ENCODE measurements at regions not wholly inside any gene's neighbourhood (a gene's known extent, or its start where the extent isn't known, plus 50 kb on each side); places are given as distances from the start of the nearest gene placed in this dataset.
A peak's percentile ranks its signal among the peaks of the same experiment; 100 is the strongest.
"Not testable (repeated sequence)": the region's sequence is repeated elsewhere in the genome, so short reads cannot be mapped to it uniquely, and the experiment has no call there.

- no peaks in the 10 kb centered on the region for H3K4me1 ChIP-seq (ENCODE audit: control insufficient read depth, insufficient read depth, low read length)
- no peaks in the 10 kb centered on the region for H3K27me3 ChIP-seq (ENCODE audit: control insufficient read depth, insufficient read depth, low read length)
- H3K27ac ChIP-seq (ENCODE audit: low read depth, low read length), result no peak overlapping the region
- H3K4me3 ChIP-seq (ENCODE audit: low read depth, low read length), result no peak overlapping the region
- no peaks in the 10 kb centered on the region for H3K9me3 ChIP-seq (ENCODE audit: control insufficient read depth, insufficient read depth, low read depth, low read length)
- H3K36me3 ChIP-seq (ENCODE audit: control insufficient read depth, insufficient read depth, low read length), result no peaks in the 10 kb centered on the region
- H3K9ac ChIP-seq (ENCODE audit: low read length), result no peak overlapping the region
Measured at GRCh38 chr5:97501965-97502305, 318.9 kb upstream of the RIOK2 start.

- Histone ChIP-seq H3K36me3 (ENCODE audit: control insufficient read depth, insufficient read depth, low read length) (no peaks in the 10 kb centered on the region), H3K9me3 (ENCODE audit: control insufficient read depth, insufficient read depth, low read depth, low read length) (no peaks in the 10 kb centered on the region), H3K27me3 (ENCODE audit: control insufficient read depth, insufficient read depth, low read length) (no peaks in the 10 kb centered on the region), H3K4me1 (ENCODE audit: control insufficient read depth, insufficient read depth, low read length) (peaks cover 12% of the 10 kb centered on the region), H3K27ac (ENCODE audit: low read depth, low read length) (no peak overlapping the region), H3K4me3 (ENCODE audit: low read depth, low read length) (no peak overlapping the region), H3K9ac (ENCODE audit: low read length) (no peak overlapping the region)
Measured at GRCh38 chr5:97508864-97509263, 325.8 kb upstream of the RIOK2 start.

- H3K4me1 ChIP-seq (ENCODE audit: control insufficient read depth, insufficient read depth, low read length); H3K9ac ChIP-seq (ENCODE audit: low read length); H3K36me3 ChIP-seq (ENCODE audit: control insufficient read depth, insufficient read depth, low read length); H3K27ac ChIP-seq (ENCODE audit: low read depth, low read length); H3K9me3 ChIP-seq (ENCODE audit: control insufficient read depth, insufficient read depth, low read depth, low read length); H3K4me3 ChIP-seq (ENCODE audit: low read depth, low read length); H3K27me3 ChIP-seq (ENCODE audit: control insufficient read depth, insufficient read depth, low read length): not testable (repeated sequence)
Measured at GRCh38 chr5:97519565-97519964, 336.5 kb upstream of the RIOK2 start.

GRCh38 chr5:97523336-97523735, 340.3 kb upstream of the RIOK2 start:
- not testable (repeated sequence) for H3K9me3 ChIP-seq (ENCODE audit: control insufficient read depth, insufficient read depth, low read depth, low read length); H3K4me3 ChIP-seq (ENCODE audit: low read depth, low read length); H3K27ac ChIP-seq (ENCODE audit: low read depth, low read length); H3K4me1 ChIP-seq (ENCODE audit: control insufficient read depth, insufficient read depth, low read length); H3K9ac ChIP-seq (ENCODE audit: low read length); H3K27me3 ChIP-seq (ENCODE audit: control insufficient read depth, insufficient read depth, low read length); H3K36me3 ChIP-seq (ENCODE audit: control insufficient read depth, insufficient read depth, low read length)

GRCh38 chr5:97525780-97526179, 342.7 kb upstream of the RIOK2 start:
- Histone ChIP-seq H3K27ac (ENCODE audit: low read depth, low read length) (0 out of 2 replicates have a peak overlapping the region, but pooled peaks have one; percentile 51), H3K9me3 (ENCODE audit: control insufficient read depth, insufficient read depth, low read depth, low read length) (no peaks in the 10 kb centered on the region), H3K36me3 (ENCODE audit: control insufficient read depth, insufficient read depth, low read length) (no peaks in the 10 kb centered on the region), H3K4me3 (ENCODE audit: low read depth, low read length) (no peak overlapping the region), H3K4me1 (ENCODE audit: control insufficient read depth, insufficient read depth, low read length) (no peaks in the 10 kb centered on the region), H3K27me3 (ENCODE audit: control insufficient read depth, insufficient read depth, low read length) (no peaks in the 10 kb centered on the region), H3K9ac (ENCODE audit: low read length) (no peak overlapping the region)

GRCh38 chr5:97528941-97529340, 345.9 kb upstream of the RIOK2 start:
- Histone ChIP-seq H3K9ac (ENCODE audit: low read length) (no peak overlapping the region), H3K27ac (ENCODE audit: low read depth, low read length) (no peak overlapping the region), H3K27me3 (ENCODE audit: control insufficient read depth, insufficient read depth, low read length) (no peaks in the 10 kb centered on the region), H3K36me3 (ENCODE audit: control insufficient read depth, insufficient read depth, low read length) (no peaks in the 10 kb centered on the region), H3K9me3 (ENCODE audit: control insufficient read depth, insufficient read depth, low read depth, low read length) (no peaks in the 10 kb centered on the region), H3K4me3 (ENCODE audit: low read depth, low read length) (no peak overlapping the region), H3K4me1 (ENCODE audit: control insufficient read depth, insufficient read depth, low read length) (no peaks in the 10 kb centered on the region)

- Histone ChIP-seq H3K36me3 (ENCODE audit: control insufficient read depth, insufficient read depth, low read length) (no peaks in the 10 kb centered on the region), H3K27me3 (ENCODE audit: control insufficient read depth, insufficient read depth, low read length) (no peaks in the 10 kb centered on the region), H3K4me1 (ENCODE audit: control insufficient read depth, insufficient read depth, low read length) (no peaks in the 10 kb centered on the region), H3K9ac (ENCODE audit: low read length) (no peak overlapping the region), H3K9me3 (ENCODE audit: control insufficient read depth, insufficient read depth, low read depth, low read length) (no peaks in the 10 kb centered on the region), H3K4me3 (ENCODE audit: low read depth, low read length) (no peak overlapping the region), H3K27ac (ENCODE audit: low read depth, low read length) (no peak overlapping the region)
Measured at GRCh38 chr5:97529354-97529985, 346.4 kb upstream of the RIOK2 start.

- Histone ChIP-seq H3K27me3 (ENCODE audit: control insufficient read depth, insufficient read depth, low read length) (no peaks in the 10 kb centered on the region), H3K27ac (ENCODE audit: low read depth, low read length) (no peak overlapping the region), H3K9me3 (ENCODE audit: control insufficient read depth, insufficient read depth, low read depth, low read length) (no peaks in the 10 kb centered on the region), H3K4me1 (ENCODE audit: control insufficient read depth, insufficient read depth, low read length) (no peaks in the 10 kb centered on the region), H3K4me3 (ENCODE audit: low read depth, low read length) (no peak overlapping the region), H3K36me3 (ENCODE audit: control insufficient read depth, insufficient read depth, low read length) (no peaks in the 10 kb centered on the region), H3K9ac (ENCODE audit: low read length) (no peak overlapping the region)
Measured at GRCh38 chr5:97531549-97531948, 348.5 kb upstream of the RIOK2 start.

- Histone ChIP-seq H3K27ac (ENCODE audit: low read depth, low read length) (no peak overlapping the region), H3K27me3 (ENCODE audit: control insufficient read depth, insufficient read depth, low read length) (no peaks in the 10 kb centered on the region), H3K9ac (ENCODE audit: low read length) (no peak overlapping the region), H3K4me1 (ENCODE audit: control insufficient read depth, insufficient read depth, low read length) (no peaks in the 10 kb centered on the region), H3K9me3 (ENCODE audit: control insufficient read depth, insufficient read depth, low read depth, low read length) (no peaks in the 10 kb centered on the region), H3K36me3 (ENCODE audit: control insufficient read depth, insufficient read depth, low read length) (no peaks in the 10 kb centered on the region), H3K4me3 (ENCODE audit: low read depth, low read length) (no peak overlapping the region)
Measured at GRCh38 chr5:97534166-97534565, 351.1 kb upstream of the RIOK2 start.

GRCh38 chr5:97536683-97537082, 353.6 kb upstream of the RIOK2 start:
- H3K27me3 ChIP-seq (ENCODE audit: control insufficient read depth, insufficient read depth, low read length), result no peaks in the 10 kb centered on the region
- H3K9ac ChIP-seq (ENCODE audit: low read length), result no peak overlapping the region
- no peaks in the 10 kb centered on the region for H3K36me3 ChIP-seq (ENCODE audit: control insufficient read depth, insufficient read depth, low read length)
- H3K27ac ChIP-seq (ENCODE audit: low read depth, low read length), result no peak overlapping the region
- H3K4me1 ChIP-seq (ENCODE audit: control insufficient read depth, insufficient read depth, low read length), result no peaks in the 10 kb centered on the region
- H3K4me3 ChIP-seq (ENCODE audit: low read depth, low read length), result no peak overlapping the region
- H3K9me3 ChIP-seq (ENCODE audit: control insufficient read depth, insufficient read depth, low read depth, low read length), result no peaks in the 10 kb centered on the region

GRCh38 chr5:97538912-97539311, 355.9 kb upstream of the RIOK2 start:
- H3K4me1 ChIP-seq (ENCODE audit: control insufficient read depth, insufficient read depth, low read length), result no peaks in the 10 kb centered on the region

GRCh38 chr5:97541864-97542263, 358.8 kb upstream of the RIOK2 start:
- H3K27ac ChIP-seq (ENCODE audit: low read depth, low read length), result no peak overlapping the region
- H3K4me1 ChIP-seq (ENCODE audit: control insufficient read depth, insufficient read depth, low read length), result peaks cover 9% of the 10 kb centered on the region
- H3K4me3 ChIP-seq (ENCODE audit: low read depth, low read length), result no peak overlapping the region
- H3K9ac ChIP-seq (ENCODE audit: low read length), result no peak overlapping the region
- H3K27me3 ChIP-seq (ENCODE audit: control insufficient read depth, insufficient read depth, low read length), result no peaks in the 10 kb centered on the region
- no peaks in the 10 kb centered on the region for H3K9me3 ChIP-seq (ENCODE audit: control insufficient read depth, insufficient read depth, low read depth, low read length)
- no peaks in the 10 kb centered on the region for H3K36me3 ChIP-seq (ENCODE audit: control insufficient read depth, insufficient read depth, low read length)

More at GRCh38 chr5:97538912-97539311, 355.9 kb upstream of the RIOK2 start:
- H3K27me3 ChIP-seq (ENCODE audit: control insufficient read depth, insufficient read depth, low read length), result no peaks in the 10 kb centered on the region
- H3K4me3 ChIP-seq (ENCODE audit: low read depth, low read length), result no peak overlapping the region
- no peak overlapping the region for H3K9ac ChIP-seq (ENCODE audit: low read length)
- H3K27ac ChIP-seq (ENCODE audit: low read depth, low read length), result no peak overlapping the region
- H3K9me3 ChIP-seq (ENCODE audit: control insufficient read depth, insufficient read depth, low read depth, low read length), result no peaks in the 10 kb centered on the region
- H3K36me3 ChIP-seq (ENCODE audit: control insufficient read depth, insufficient read depth, low read length), result no peaks in the 10 kb centered on the region

Data from HUES6 (cell line).